DMS 273 (cell line): ENCODE measurements at regions not wholly inside any gene's neighbourhood (a gene's known extent, or its start where the extent isn't known, plus 50 kb on each side); places are given as distances from the start of the nearest gene placed in this dataset.

Source experiments
- DNase-seq: peaks from one replicate; lab custom pipeline; 2025; ENCODE audit not compliant: unreplicated experiment; lab: John Stamatoyannopoulos, UW

GRCh38 chr6:19028201-19028600, 641.1 kb downstream of the RNF144B start:
- no peak for DNase-seq

- no peak for DNase-seq
Measured at GRCh38 chr6:19032591-19033295, 645.6 kb downstream of the RNF144B start.

DNA sequence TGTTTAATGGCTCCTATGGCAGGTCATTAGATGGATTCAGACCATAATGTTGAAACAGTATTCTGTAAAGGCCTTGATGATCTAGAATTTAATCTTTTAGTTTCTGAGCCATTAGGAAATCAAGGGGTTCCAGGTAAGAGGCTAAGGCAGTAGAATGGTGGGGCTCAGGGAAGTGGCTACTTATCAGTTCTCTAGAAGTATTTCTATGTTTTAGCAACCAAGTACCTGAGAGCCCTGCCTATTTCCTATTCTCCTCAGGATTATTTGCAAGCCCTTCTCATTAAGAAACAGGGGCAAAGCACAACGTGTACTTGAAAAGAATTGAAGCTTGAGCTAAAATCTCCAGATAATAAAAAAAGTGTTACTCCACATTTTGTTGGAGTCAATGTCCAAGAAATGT, 646.5 kb downstream of the RNF144B start:
- no peak for DNase-seq

DNA sequence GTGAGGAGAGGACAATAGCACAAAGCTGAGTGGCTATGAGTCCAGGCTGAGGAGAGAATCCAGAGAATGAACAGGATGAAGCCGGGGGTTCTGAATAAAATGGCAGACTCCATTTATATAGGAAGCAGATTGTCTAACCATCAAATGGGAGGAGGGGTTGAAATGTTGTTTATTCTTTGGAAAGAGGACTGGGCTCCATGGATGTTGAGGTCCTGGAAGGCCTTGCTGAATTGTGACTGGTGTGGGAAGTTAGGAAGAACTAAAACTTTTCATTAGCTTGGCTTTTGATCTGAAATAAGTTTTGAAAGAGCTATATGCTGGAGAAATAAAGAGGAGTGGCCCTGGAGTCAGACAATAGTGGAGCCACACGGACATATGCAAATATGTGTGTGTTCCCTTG, 647.8 kb downstream of the RNF144B start:
- DNase-seq: peak; percentile 13

GRCh38 chr6:19035461-19036195, 648.5 kb downstream of the RNF144B start:
- peak; percentile 34 for DNase-seq

DNA sequence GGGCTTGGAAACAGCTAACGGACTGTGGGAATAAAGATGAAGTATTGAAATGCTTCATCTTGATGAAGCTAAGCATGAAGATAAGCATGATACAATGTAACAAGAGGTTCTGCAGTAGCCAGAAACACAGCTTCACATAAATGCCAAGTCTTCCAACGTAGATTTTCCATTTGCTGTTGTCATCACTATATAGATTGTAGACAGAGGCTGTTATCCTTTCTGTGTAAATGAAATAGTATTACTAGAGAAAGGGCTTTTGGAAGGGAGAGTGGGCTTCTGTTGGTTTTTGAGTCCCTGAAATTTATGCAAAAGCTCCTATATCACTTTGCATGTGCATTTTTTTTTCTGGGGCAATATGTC, 649.0 kb downstream of the RNF144B start:
- DNase-seq: no peak

DNA sequence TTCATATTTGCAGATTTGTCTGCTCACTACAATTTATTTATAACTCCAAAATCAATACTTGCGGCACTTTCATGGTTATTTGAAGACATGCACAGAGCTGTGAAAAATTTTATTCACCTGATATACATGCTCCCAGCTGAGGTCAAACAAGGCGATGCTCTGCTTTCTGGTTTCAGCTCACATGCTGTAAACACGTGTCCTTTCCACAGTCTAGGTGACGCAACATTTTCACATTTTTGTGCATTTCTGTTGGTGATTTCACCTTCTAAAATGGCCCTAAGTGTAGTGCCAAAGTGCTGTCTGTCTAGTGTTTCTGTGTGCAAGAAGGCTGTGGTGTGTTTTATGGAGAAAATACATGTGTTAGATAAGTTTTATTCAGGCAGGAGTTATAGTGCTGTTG, 650.5 kb downstream of the RNF144B start:
- DNase-seq: no peak

- DNase-seq: no peak
Measured at GRCh38 chr6:19039287-19039686, 652.1 kb downstream of the RNF144B start.

DNA sequence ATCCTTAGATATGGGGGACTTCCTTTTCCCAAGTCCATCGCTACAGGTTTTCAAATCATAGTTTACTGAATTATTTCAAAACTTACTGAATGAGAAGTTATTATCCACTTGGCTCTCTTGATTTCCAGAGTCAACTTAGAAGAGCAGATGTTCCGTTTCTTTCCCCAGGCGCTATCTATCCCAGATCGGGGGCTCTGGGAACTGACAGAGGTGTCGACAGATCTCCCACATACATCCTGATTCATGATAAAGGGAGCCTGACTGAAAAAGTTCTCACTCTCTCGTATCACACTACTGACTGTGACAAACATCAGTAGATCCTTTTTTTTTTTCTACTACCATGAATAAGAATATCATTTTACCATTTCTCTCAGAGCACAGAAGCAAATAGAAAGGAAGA, 654.8 kb downstream of the RNF144B start:
- no peak for DNase-seq

- no peak for DNase-seq
Measured at GRCh38 chr6:19042420-19042819, 655.3 kb downstream of the RNF144B start.

GRCh38 chr6:19050765-19051164, 663.6 kb downstream of the RNF144B start:
- no peak for DNase-seq

DNA sequence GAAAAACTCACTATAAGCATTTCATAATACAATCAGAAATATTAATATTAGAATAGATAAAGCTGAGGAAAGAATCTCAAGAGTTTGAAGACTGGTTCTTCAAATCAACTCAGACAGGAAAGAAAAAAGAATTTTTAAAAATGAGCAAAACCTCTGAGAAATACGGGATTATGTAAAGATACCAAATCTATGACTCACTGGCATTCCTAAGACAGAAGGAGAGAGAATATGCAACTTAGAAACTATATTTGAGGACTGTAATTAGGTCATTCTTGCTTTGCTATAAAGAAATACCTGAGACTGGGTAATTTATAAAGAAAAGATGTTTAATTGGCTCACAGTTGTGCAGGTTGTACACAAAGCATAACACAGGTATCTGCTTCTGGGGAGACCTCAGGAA, 665.1 kb downstream of the RNF144B start:
- DNase-seq: no peak

DNA sequence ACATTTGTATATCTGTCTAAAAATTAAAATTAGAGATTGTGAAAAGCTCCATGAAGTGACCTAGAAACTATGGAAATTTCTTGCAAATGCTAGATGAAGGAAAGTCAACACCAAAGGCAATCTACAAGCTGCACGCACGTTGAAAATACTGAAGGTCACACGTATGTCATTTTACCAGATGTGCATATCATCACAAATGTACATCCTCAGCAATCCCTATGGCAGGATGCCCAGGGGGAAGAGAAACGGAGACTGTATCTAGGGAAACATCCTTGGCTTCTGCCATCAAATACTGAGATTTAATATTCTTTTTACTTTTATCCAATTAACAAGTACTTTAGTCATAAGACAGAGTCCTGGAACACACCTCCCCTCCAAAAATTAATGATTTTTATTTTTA, 672.0 kb downstream of the RNF144B start:
- peak; percentile 4 for DNase-seq

- DNase-seq: no peak
Measured at GRCh38 chr6:19067165-19067564, 680.0 kb downstream of the RNF144B start.

- peak; percentile 73 for DNase-seq
Measured at GRCh38 chr6:19070520-19070919, 683.4 kb downstream of the RNF144B start.

- peak; percentile 5 for DNase-seq
Measured at GRCh38 chr6:19083801-19084200, 696.7 kb downstream of the RNF144B start.

GRCh38 chr6:19086480-19086879, 699.3 kb downstream of the RNF144B start:
- no peak for DNase-seq

DNA sequence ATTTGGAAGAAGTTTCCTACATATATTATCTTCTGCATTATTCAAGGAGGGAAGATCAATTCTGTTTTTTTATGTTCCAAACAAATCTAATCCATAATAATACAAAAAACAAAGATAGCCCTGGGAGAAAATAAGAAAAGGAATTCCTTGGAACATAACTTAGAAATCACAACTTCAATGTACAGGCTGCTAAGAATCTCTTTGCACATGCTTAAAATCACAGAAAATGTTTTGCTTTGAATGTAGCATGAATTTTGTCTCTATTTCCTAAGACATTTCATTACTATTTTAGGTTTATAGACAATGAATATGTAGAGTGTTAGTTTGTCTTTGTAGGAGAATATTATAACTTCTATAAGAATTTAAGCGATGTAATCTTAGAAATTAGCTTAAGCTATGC, 700.1 kb downstream of the RNF144B start:
- no peak for DNase-seq

- no peak for DNase-seq
Measured at GRCh38 chr6:19087897-19088296, 700.7 kb downstream of the RNF144B start.

GRCh38 chr6:19100752-19101151, 713.6 kb downstream of the RNF144B start:
- DNase-seq: no peak

DNA sequence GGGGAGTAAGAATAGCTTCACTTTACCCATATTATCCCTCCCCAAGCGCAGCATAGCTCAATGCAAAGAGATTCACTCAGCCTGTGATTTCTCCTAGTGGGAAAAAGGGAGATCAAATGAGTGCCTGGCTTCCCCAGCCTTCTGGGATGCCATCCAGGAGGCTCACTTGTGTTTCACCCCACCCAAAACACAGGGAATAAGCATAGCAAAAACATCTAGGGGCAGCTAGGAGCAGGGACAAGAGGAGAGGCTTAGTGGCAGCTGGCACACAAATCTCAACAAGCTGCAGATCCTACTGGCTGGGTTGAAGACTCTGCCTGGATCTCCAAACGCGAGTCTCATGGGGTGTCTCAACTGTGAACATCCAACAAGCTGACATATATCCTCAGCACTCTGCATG, 715.8 kb downstream of the RNF144B start:
- DNase-seq: no peak

- no peak for DNase-seq
Measured at GRCh38 chr6:19107468-19107867, 720.3 kb downstream of the RNF144B start.

DNA sequence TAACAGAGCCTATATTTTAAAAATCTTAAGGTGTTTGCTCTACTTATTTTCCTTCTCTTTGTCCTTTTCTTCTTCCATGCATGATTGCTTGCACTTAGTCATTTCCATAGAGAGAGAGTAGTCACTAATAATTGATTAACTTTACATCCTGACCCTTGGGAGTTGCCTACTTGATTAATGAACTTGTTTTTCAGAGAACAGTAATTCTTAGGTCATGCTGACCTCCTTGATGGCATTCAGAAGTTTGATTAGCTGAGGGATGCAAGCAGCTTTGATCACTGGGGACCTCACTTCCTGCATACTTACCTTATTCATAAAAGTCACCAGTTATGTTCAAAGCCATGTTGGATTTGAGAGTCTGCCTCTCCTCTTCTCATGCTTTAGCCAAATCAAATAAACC, 715.6 kb upstream of the ID4 start:
- DNase-seq: no peak
